ENCODE measurements at regions not wholly inside any gene's neighbourhood (a gene's known extent, or its start where the extent isn't known, plus 50 kb on each side); places are given as distances from the start of the nearest gene placed in this dataset.
"Not testable (repeated sequence)": the region's sequence is repeated elsewhere in the genome, so short reads cannot be mapped to it uniquely, and the experiment has no call there.

DNA sequence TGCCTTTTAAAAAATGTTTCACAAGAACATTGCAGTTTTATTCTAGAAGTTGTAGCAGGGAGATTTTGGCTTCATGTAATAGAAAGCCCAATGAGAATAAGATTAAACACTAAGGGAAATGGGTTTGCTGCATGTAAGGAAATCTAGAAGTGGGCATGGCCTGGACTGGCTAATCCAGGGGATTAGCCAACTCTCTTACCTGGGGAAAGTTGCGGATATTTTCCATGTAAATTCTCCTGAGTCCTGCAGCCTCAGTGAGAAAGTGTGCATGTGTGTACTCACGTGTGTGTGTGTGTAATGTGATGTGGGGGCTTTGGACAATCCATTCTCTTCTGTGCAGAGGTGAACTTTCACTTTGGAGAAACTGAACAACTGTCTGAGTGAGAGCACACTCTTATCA, 775.1 kb upstream of the TPTE start:
- DNase-seq: not testable (repeated sequence)

DNA sequence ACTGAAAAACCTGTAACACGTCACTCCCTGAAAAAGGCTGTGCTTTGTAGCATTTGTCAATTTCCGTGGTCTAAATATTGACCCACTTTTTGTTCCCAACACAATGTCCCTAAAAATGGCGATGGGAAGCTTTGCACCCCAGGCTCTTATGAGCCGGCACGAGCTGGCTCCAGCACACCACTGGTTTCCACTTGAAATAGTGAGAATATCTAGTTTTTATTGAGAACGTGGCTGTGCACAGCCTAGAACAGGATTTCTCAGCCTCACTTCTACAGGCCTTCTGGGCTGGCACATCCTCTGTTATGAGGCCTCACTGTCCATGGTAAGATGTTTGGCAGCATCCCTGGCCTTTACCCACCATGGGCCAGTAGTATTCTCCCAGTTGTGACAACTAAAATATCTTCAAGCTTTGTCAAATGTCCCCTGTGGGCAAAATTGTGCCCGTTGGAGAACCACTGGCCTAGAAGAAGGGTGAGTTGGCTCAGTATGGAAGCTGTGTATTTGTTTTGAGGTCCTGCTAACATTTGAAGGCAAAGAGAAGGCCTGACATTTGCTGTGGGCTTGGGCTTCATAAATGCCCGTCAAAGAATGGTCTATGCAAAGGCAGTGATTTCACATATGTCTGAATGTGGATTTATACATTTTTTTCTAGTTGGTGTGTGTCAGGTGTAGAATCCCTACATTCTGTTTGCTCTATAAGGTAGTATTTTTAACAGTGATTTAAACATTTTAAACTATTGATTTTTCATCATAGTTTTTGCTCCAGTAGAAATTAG, 774.4 kb upstream of the TPTE start:
- DNase-seq: not testable (repeated sequence)

DNA sequence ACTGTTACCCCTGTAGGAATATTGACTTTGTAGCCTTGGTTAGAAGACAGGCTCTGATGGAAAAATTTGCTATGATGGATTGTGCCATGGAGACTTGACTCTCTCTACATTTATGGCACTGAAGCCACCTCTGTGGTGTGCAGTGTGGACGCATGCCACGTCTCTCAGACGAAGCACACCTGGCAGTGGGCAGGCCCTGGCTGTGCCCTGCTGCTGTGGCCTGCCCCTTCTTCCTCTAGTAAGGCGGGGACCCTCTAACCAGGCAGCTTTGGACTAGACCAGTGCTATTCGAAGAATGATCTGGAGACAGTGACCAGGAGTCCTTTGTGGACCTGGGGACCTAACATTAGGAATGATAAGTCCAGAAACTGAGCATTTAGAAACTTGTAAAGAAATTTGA, 773.5 kb upstream of the TPTE start:
- DNase-seq: not testable (repeated sequence)

DNA sequence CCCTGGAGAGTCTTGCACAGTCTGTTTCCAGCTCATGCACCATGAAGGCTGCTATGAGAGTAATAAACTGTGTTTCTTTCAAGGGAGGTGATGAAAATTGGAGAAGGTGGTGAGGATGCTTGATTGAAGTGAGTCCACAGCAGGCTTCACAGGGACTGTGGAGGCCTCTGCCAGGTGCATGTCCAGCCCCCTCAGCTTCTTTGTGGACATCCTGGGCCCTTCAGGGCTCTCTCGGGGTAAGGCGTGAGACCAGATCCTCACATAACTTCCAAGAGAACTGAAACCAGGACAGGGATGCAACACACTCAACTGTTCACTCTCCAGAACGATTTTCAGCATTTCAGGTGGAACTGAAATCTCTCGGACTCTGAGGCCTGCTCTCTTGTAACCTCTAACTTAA, 772.9 kb upstream of the TPTE start:
- DNase-seq: not testable (repeated sequence)

DNA sequence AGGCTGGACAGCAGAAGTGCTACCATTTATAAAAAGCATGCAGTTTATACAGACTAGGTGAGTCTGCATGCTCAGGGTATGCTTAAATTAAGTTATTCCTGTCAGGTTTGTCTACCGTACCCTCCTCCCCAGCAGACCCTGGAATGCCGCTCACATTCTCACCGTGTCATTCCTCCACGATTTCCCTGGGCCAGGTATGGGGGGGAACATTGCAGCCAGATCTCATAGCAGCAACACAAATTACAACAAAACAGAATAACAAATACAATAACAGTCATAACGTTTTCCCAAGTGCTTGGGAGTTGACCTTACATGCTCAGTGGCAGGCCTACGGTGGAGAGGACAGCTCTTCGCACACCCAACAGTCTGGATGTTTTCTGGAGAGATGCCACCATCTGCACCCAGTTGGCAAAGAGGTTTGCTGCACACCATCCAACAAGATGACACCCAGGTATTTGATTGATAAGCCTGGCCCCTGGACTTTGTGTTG, 771.6 kb upstream of the TPTE start:
- not testable (repeated sequence) for DNase-seq

DNA sequence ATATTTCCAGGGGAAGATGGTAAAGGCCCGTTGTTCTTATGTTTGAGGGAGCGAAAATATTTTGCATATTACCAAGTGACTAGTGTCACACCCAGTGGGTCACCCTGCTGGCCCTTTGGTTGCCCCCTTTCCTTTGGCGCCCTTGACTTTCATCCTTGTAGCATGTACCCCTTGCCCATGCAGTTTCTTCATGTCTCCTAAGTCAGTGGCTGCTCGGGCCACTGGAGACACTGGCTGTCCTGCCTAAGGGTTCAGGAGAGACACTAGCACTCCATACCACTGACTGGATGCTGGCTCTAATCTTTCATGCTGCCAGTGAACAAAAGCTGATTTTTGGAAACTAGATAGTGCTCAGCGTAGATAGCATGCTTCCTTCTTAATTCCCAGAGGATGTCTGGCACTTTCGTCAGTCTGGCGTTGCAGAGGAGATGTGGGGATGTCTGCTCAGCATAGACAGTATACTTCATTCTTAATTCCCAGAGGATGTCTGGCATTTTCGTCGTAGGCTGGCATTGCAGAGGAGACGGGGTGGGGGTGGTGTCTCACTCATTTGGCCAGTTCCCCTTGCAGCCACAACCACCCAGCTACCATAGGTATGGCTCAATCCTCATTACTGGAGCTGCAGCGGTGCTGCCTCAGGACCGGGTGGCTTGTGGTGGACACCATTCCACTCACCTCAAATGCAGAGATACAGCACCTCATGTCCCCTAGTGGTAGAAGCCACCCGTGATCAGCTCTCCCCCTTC, 770.9 kb upstream of the TPTE start:
- DNase-seq: no peak

DNA sequence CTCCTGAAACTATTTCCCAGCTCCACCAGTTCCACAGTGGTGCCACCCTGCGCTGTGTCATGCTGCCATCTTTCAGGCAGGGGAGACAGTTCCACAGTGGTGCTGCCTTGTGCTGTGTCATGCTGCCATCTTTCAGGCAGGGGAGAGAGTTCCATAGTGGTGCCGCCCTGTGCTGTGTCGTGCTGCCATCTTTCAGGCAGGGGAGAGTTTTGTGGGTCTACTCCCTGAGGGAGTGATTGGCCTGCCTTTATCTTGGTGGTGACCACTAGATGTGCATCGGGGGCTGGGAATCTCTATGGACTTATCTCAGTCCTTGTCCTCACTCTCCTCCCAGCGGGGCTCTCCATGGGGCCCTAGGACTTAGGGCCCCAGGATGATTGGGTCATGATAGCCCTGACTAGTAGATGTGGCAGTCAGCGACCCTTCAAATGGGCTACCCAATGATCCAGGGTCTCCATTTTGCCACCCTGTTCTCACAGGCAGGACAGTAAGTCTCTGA, 770.2 kb upstream of the TPTE start:
- not testable (repeated sequence) for DNase-seq

DNA sequence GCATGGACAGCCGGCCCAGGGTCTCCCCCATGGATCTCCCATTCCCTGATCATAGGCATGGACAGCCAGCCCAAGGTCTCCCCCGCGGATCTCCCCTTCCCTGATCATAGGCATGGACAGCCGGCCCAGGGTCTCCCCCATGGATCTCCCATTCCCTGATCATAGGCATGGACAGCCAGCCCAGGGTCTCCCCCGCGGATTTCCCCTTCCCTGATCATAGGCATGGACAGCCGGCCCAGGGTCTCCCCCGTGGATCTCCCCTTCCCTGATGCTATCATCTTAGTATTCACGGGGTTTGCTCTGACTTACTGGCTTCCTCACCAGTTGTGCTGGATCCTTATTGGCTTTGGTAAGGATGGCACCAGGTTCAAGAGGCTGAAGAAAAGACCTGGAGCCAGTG, 769.4 kb upstream of the TPTE start:
- not testable (repeated sequence) for DNase-seq

DNA sequence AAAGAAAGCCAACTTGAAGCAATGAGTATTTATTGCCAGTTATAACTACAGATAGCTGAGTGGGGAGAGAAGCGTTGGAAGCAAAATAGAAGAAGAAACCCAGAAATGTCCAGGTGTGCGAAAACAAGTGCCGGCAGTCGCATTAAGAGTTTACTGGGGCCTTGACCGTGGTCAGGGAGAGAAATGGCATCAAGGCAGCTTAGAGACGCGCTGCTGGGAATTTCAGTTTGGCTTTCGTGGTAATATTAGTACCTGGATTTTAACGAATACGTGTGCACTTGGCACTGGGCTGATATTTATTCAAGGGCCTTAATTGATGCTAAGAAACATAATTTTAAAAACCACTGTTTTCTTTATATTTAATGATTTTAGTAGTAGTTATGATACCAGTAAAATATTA, 767.9 kb upstream of the TPTE start:
- not testable (repeated sequence) for DNase-seq

DNA sequence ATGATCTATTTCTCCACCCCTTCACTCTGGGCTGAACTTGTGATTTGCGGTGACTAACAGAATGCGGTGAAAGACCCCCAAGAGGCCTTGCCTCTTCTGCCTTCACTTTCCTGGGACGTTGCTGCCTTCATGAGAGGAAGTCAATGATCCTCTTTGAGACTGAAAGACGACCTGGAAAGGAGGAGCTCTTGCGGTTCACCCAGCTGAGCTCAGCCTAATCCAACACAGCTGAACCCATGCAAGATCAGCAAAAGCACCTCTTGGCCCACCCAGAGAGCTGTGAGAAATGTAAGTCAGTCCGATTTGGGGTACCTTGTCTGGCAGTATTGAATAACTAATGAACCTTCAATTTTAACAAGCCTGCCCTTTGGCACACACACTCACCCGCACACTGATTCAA, 767.4 kb upstream of the TPTE start:
- DNase-seq: no peak

DNA sequence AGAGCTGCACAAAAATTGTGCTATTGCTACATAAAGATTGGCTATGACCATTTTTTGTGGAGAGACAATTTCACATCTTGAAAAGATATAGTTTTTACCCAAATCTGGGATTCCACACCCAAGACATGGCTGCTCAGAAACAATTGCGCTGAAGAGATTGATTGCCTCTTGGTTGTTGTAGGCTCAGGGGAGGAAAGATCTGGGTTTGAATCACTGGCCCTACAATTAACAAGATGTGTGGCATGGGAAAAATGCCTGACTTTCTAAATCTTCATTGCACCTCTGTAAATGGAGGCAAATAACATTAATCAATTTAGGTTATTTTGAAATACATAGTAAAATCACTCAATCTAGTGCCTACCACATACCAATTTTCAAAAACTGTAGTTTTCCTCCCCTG, 766.9 kb upstream of the TPTE start:
- DNase-seq: not testable (repeated sequence)

DNA sequence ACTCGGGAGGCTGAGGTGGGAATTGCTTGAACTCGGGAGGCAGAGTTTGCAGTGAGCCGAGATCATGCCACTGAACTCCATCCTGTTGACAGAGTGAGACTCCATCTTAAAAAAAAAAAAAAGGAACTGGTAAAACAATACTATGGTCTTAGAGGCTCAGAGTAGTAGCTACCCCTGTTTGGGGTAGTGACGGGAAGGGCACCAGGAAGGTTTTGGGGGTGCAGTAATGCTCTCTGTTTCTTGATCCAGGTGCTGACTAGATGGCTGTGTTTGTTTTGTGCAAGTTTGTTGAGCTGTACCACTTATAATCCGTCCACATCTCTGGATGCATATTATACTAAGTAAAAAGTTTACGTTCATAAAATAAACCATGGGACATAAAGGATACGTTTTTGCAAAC, 765.8 kb upstream of the TPTE start:
- no peak for DNase-seq

DNA sequence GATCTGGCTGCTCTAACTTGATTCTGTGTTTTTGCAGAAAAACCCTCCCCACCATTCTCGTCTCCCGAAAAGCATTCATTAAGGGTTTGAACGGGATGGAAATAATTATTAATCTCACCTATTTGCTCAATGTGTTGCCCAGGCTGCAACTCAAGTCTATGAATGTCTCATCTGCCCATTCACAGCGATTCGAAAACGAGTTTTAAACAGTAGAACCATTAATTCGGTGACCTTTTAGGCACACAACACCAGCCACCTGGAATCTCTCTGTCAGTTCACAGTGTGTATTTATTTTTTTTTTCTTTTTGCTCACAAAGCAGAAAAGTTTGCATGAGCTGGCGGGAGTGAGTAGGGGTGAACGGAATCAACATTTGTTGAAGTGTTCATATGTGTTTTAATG, 764.7 kb upstream of the TPTE start:
- DNase-seq: no peak

DNA sequence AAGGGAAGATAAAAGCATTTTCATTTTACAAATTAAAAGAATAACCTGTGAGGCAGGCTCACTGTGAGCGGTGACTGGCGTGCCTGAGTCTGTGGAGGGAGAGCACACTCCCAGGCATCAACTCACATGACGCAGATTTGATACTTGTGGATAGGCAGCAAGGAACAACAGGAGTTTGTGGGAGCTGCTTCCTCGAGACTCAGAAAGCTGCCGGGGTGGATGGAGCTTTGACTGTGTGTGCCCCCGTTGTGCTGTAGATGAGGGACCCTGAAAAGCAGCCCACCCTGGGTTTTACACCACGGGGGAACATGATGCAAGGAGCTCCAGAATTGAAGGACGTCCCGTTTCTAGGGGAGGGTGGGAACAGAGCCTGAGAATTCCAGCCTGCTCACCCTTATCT, 764.3 kb upstream of the TPTE start:
- not testable (repeated sequence) for DNase-seq

DNA sequence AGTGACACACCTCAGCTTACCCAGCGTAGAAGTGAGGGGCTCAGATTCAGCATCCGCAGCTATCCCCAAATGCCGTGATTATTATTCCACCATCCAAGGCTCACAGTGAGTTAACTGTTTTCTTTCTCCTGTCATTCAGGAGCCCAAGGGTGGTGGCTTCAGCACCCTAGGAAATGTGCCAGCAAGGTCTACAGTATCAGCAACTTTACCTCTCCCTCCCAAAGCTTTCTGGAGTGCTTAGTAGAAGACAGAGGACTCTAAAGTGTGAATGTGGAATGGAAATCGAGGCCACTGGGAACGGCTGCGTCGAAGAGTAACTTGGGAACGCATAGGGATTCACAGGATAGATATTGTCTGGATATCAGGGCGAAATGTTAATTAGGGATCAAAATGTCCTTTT, 763.8 kb upstream of the TPTE start:
- DNase-seq: not testable (repeated sequence)

DNA sequence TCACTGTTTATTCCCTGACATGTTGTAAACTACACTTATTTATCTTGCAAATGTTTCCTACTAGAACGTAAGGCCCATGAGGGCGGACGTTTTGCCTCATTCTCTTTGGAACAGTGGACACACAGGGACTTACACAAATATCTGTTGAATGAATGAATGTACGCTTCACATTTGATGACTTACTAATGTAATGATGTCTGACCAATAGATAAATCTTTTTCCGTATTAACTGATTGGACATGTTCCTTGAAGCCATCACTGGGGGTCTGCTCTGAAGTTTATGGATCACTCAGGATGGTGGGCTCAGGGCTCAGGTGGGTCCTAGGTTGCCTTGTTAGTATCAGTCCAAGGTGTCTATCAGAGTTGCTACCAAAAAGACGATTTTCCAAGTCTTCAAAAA, 763.2 kb upstream of the TPTE start:
- no peak for DNase-seq

DNA sequence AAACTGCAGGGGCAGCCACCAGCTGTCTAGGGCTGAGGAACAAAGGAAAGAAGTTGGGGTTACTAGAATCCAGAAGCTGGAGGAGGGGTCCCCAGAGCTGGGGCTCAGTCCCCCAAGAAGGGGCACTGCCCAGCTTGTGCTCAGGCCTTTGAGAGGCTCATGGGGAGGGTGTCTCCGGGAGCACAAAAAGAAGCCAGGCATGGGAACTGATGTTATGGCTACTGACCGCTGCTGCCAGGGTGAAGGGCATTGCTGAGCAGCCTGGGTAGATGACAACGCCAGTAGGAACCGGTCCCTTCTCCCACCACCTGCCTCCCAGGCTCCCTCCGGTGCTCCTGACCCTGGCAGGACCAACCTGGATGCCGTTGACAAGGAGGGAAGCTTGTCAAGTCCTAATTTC, 762.5 kb upstream of the TPTE start:
- DNase-seq: no peak

DNA sequence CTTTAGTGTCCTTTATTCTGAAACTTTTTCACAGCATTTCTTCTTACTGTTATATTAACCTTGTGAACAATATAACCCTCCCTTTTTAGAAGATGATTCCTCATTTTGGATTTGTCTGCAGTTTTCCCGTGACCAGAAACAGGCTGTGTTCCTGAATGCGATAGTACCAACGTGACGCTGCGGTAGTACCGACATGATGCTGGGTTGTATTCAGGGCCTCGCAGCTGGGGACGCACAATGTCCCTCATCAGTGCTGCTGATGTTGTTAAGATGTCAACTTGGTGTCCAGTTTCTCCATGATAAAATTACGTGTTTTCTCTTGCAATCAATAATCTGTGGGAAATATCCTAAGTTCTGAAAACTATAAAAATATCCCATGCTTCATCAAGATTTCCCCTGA, 761.4 kb upstream of the TPTE start:
- no peak for DNase-seq

DNA sequence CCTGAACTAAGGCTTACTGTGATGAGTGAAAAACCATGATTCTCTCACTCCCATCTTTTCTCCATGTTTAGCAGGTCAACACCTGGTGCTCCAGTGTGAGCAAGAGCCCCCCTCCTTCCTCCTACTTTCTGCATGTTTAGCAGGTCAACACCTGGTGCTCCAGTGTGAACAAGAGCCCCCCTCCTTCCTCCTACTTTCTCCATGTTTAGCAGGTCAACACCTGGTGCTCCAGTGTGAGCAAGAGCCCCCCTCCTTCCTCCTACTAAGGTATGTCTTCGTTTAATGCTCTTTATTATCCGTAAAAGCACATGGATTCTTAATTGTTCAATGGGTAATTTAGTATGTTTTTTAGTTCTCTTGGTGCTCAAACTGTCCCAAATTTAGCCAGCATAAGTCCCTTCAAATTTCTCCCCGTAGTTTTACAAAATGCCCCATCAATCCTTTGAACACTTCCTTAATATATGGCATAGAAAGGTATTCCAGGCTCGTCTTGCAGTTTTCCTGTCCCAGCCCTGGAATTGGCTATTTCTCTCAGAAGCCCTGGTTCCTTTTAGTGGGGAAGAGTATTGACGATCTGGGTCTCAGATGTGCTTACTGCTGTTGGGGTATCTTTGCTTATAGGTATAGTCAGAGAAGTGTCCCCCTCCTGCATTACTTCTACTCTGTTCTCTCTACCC, 760.8 kb upstream of the TPTE start:
- no peak for DNase-seq

DNA sequence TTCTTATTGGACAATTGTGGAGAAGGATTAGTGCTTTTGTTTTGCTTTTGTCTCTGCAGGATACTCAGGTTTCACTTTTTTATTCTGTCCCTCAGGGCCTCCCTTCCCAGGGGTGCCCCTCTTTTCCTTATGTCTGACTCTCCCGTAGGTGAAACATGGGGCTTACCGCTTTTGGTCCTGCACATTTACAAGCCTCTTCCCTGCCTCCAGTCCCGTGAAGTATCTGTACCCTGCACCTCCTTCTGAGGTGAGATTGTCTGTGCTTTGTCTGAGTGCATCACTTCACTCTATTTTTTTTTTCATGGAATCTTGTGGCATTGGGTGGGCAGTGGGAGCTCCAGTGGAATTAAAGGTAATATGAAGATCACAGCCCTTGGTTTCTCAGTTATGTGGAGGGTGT, 758.1 kb upstream of the TPTE start:
- no peak for DNase-seq

DNA sequence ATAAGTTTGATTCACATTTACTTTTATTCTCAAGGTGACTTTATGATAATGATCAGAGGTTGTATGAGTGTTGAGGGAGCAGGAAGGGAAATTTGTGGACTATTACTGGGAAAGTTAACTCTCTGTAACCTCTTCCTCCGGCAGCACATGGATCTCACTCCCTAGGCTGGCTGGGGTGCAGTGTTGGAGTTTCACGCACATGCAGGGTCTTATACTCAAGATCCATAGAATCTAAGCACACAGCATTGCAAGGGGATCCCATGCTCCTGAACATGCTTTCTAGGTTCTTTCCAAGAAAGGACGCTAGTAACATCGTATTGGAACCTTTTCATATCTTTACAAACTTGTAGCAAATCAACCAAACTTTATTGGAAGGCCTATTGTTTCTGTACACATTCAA, 757.6 kb upstream of the TPTE start:
- no peak for DNase-seq

DNA sequence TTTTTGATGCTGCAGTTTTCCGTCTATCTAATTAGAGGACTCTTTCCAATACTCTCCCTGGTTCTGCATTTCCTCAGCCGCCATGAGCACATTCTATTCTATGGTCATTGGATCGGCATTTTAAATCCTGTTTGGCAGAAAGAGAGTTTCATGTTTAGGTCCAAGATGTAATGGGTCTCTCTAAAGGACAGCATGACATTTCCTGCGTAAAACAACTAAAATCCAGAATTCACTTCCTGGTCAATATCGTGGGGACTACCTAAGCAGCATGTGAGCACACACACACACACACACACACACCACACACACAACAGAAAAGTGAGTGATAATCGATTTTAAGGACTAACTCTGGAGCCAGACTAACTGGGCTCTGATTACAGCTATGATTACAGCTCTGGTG, 757.1 kb upstream of the TPTE start:
- DNase-seq: not testable (repeated sequence)

DNA sequence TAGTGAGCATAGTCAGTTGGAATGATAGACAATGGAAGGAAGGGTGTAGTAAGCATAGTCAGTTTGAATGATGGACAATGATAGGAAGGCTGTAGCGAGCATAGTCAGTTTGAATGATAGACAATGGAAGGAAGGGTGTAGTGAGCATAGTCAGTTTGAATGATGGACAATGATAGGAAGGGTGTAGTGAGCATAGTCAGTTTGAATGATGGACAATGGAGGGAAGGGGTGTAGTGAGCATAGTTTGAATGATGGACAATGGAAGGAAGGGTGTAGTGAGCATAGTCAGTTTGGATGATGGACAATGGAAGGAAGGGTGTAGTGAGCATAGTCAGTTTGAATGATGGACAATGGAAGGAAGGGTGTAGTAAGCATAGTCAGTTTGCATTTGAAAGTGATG, 755.8 kb upstream of the TPTE start:
- not testable (repeated sequence) for DNase-seq

Data from activated naive CD4-positive, alpha-beta T cell treated with anti-CD3 and anti-CD28 coated beads, Interleukin-2, amount 50 U/mL, for 16 hours (primary cell).